ENCODE measurements at regions not wholly inside any gene's neighbourhood (a gene's known extent, or its start where the extent isn't known, plus 50 kb on each side); places are given as distances from the start of the nearest gene placed in this dataset.
"Not testable (repeated sequence)": the region's sequence is repeated elsewhere in the genome, so short reads cannot be mapped to it uniquely, and the experiment has no call there.

DNA sequence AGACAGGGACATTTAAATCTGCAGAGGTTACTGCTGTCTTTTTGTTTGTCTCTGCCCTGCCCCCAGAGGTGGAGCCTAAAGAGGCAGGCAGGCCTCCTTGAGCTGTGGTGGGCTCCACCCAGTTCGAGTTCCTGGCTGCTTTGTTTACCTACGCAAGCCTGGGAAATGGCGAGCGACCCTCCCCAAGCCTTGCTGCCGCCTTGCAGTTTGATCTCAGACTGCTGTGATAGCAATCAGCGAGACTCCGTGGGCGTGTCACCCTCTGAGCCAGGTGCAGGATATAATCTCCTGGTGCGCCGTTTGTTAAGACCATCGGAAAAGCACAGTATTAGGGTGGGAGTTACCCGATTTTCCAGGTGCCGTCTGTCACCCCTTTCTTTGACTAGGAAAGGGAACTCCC, 93.3 kb downstream of the ANKRD30BL start:
- H2AFZ ChIP-seq (ENCODE audit: low read length); H3K9me3 ChIP-seq (ENCODE audit: low read length); H4K20me1 ChIP-seq (ENCODE audit: insufficient read depth, low read length); intact Hi-C loops (cut with micrococcal nuclease; ENCODE audit: unreplicated experiment); H3K9me2 ChIP-seq (ENCODE audit: insufficient read depth, low read length); H3K36me3 ChIP-seq (ENCODE audit: insufficient read depth, low read length); BruUV-seq (replicated peaks); H3K27ac ChIP-seq (ENCODE audit: low read depth, low read length, poor library complexity, severe bottlenecking); DNase-seq (ENCODE audit: low spot score); H3K4me3 ChIP-seq (ENCODE audit: low read depth, low read length, poor library complexity, severe bottlenecking); H3K4me1 ChIP-seq (ENCODE audit: insufficient read depth, low read length, poor library complexity, severe bottlenecking); H3K4me2 ChIP-seq (ENCODE audit: low read length); CTCF ChIA-PET (ENCODE audit: unreplicated experiment); H3K79me2 ChIP-seq (ENCODE audit: insufficient read depth, low read depth, low read length); POLR2A ChIA-PET: not testable (repeated sequence)

DNA sequence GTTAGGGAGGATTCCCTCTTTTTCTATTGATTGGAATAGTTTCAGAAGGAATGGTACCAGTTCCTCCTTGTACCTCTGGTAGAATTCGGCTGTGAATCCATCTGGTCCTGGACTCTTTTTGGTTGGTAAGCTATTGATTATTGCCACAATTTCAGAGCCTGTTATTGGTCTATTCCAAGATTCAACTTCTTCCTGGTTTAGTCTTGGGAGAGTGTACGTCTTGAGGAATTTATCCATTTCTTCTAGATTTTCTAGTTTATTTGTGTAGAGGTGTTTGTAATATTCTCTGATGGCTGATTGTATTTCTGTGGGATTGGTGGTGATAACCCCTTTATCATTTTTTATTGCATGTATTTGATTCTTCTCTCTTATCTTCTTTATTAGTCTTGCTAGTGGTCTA, 96.4 kb downstream of the ANKRD30BL start:
- CTCF ChIA-PET (ENCODE audit: unreplicated experiment), result not testable (repeated sequence)

DNA sequence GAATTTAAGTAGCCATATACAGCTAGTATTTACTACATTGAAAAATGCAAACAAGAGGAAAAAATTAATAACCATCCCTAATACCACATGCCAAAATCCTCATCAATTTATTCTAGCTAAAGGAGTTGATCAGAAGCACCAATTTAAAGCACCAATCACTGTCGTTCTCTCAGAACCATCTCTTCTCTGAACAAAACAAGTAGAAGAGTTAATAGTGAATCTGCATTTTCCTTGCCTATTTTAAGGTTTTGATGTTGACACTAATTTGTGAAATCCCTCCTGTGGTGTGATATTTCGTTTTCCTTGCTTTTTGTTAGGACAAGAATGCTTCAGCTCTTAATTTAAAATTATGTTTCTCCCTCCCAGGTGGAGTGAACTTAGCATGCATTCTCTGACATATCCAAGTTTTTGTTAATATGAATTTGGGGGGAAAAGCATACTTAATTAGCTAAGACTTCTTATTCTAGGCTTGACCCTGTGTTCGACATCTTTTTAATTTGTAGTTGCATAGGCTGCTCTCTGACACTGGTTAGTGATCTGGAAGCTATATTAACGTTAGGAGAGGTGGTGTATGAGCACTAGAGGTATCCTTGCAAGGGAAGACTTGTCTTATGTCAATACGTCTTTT, 122.0 kb downstream of the ANKRD30BL start:
- H3K4me3 ChIP-seq (ENCODE audit: low read depth, low read length, poor library complexity, severe bottlenecking); H3K36me3 ChIP-seq (ENCODE audit: insufficient read depth, low read length); CTCF ChIA-PET (ENCODE audit: unreplicated experiment); H3K9me2 ChIP-seq (ENCODE audit: insufficient read depth, low read length); H3K4me1 ChIP-seq (ENCODE audit: insufficient read depth, low read length, poor library complexity, severe bottlenecking); H2AFZ ChIP-seq (ENCODE audit: low read length); POLR2A ChIA-PET; H4K20me1 ChIP-seq (ENCODE audit: insufficient read depth, low read length); H3K27ac ChIP-seq (ENCODE audit: low read depth, low read length, poor library complexity, severe bottlenecking); BruUV-seq (replicated peaks); H3K4me2 ChIP-seq (ENCODE audit: low read length); H3K9me3 ChIP-seq (ENCODE audit: low read length); DNase-seq (ENCODE audit: low spot score); H3K79me2 ChIP-seq (ENCODE audit: insufficient read depth, low read depth, low read length): not testable (repeated sequence)
- intact Hi-C loops (cut with micrococcal nuclease; ENCODE audit: unreplicated experiment), result loop anchor here (10.0 kb wide), 1 partner anchor 95 kb away; no protein-coding TSS in a partner anchor

More for the DNA sequence above, 96.4 kb downstream of the ANKRD30BL start:
- intact Hi-C loops (cut with micrococcal nuclease; ENCODE audit: unreplicated experiment); POLR2A ChIA-PET; H3K36me3 ChIP-seq (ENCODE audit: insufficient read depth, low read length); H3K27ac ChIP-seq (ENCODE audit: low read depth, low read length, poor library complexity, severe bottlenecking); H4K20me1 ChIP-seq (ENCODE audit: insufficient read depth, low read length); H3K4me2 ChIP-seq (ENCODE audit: low read length); H3K4me3 ChIP-seq (ENCODE audit: low read depth, low read length, poor library complexity, severe bottlenecking); H3K9me3 ChIP-seq (ENCODE audit: low read length); H3K79me2 ChIP-seq (ENCODE audit: insufficient read depth, low read depth, low read length); H3K9me2 ChIP-seq (ENCODE audit: insufficient read depth, low read length); DNase-seq (ENCODE audit: low spot score); H3K4me1 ChIP-seq (ENCODE audit: insufficient read depth, low read length, poor library complexity, severe bottlenecking); H2AFZ ChIP-seq (ENCODE audit: low read length); BruUV-seq (replicated peaks): not testable (repeated sequence)

DNA sequence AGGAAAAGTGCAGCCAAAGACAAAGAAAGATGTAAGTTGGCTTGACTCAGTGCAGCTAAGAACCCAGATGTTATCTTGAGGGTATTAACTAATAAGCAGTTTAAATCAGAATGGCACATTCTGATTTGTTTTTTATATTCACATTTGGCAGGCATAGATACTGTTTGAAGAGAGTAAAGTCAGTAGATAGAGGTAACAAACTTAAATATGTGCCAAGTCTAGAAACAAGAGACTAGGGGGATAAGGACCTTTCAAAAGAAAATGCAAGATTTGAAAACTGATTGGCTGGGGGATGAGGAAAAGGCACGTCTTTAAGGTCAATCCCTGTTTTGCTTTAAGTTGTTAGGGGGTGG, 122.9 kb downstream of the ANKRD30BL start:
- H2AFZ ChIP-seq (ENCODE audit: low read length); CTCF ChIA-PET (ENCODE audit: unreplicated experiment); H3K36me3 ChIP-seq (ENCODE audit: insufficient read depth, low read length); BruUV-seq (replicated peaks); H3K9me3 ChIP-seq (ENCODE audit: low read length); DNase-seq (ENCODE audit: low spot score); H3K4me1 ChIP-seq (ENCODE audit: insufficient read depth, low read length, poor library complexity, severe bottlenecking); H3K79me2 ChIP-seq (ENCODE audit: insufficient read depth, low read depth, low read length); H3K27ac ChIP-seq (ENCODE audit: low read depth, low read length, poor library complexity, severe bottlenecking); H4K20me1 ChIP-seq (ENCODE audit: insufficient read depth, low read length); POLR2A ChIA-PET; H3K9me2 ChIP-seq (ENCODE audit: insufficient read depth, low read length): not testable (repeated sequence)
- H3K4me3 ChIP-seq (ENCODE audit: low read depth, low read length, poor library complexity, severe bottlenecking), result peak overlapping the region; percentile 65
- intact Hi-C loops (cut with micrococcal nuclease; ENCODE audit: unreplicated experiment), result loop anchor here (10.0 kb wide), 1 partner anchor 96 kb away; no protein-coding TSS in a partner anchor
- peak overlapping the region; percentile 76 for H3K4me2 ChIP-seq (ENCODE audit: low read length)
